Vagina (tissue), 2 donors: ENCODE measurements at regions not wholly inside any gene's neighbourhood (a gene's known extent, or its start where the extent isn't known, plus 50 kb on each side); places are given as distances from the start of the nearest gene placed in this dataset.

ENCODE experiments used
- DNase-seq, 2 donors: peaks; one replicate each; pipeline ENCODE4 v3.0.0-alpha.2; 2017; ENCODE audit errors: extremely low spot score in 2 of 2
- H3K27ac ChIP-seq: fragments of 200-600 bp; sonication (generic); one replicate; pipeline ENCODE4 v1.5.1; 2019
- H3K27me3 ChIP-seq: fragments of 200-600 bp; sonication (generic); one replicate; pipeline ENCODE4 v1.5.1; 2019
- H3K36me3 ChIP-seq, 2 donors: fragments of 200-600 bp; sonication (generic); one replicate each; pipeline ENCODE4 v1.5.1; 2017 to 2019
- H3K4me1 ChIP-seq: fragments of 200-600 bp; sonication (generic); one replicate; pipeline ENCODE4 v1.5.1; 2019
- H3K4me3 ChIP-seq, 2 donors: fragments of 200-600 bp; sonication (generic); 1 replicate in 1 of 2; 2 replicates in 1 of 2; pipeline ENCODE4 v1.5.1; 2016 to 2019
- H3K9me3 ChIP-seq: fragments of 200-600 bp; sonication (generic); one replicate; pipeline ENCODE4 v1.5.1; 2019
- POLR2A ChIP-seq, 2 donors: fragments of 450-650 bp; IDR thresholded peaks; one replicate each; pipeline ENCODE4 v1.6.1; 2017; ENCODE audit warnings: antibody characterized with exemption in 2 of 2, mild to moderate bottlenecking in 2 of 2, moderate library complexity in 2 of 2
- POLR2AphosphoS5 ChIP-seq, 2 donors: sonication (generic); formaldehyde crosslinking; IDR thresholded peaks; one replicate each; pipeline ENCODE4 v1.9.0; 2017; ENCODE audit warnings: antibody characterized with exemption in 2 of 2, mild to moderate bottlenecking in 2 of 2, low read depth in 1 of 2; ENCODE audit not compliant: insufficient read depth in 1 of 2
- intact Hi-C: fragments of 100-400 bp; cut with DNase I; formaldehyde crosslinking; loops from one replicate; pipeline ENCODE4 v1.15.1; 2023
- TF ChIP-seq, protein P1 (sequence below), 3 experiments: fragments of 450-650 bp in 2 of 3; fragments of 200-600 bp in 1 of 3; sonication (generic) in 1 of 3; IDR thresholded peaks; one replicate each; pipeline ENCODE4 v1.5.1; 2017 to 2019; ENCODE audit warnings: antibody characterized with exemption in 3 of 3, mild to moderate bottlenecking in 2 of 3, moderate library complexity in 2 of 3

- intact Hi-C loops, result no loop called here
- Histone ChIP-seq H3K36me3 (no peaks in the 10 kb centered on the region), H3K4me1 (no peaks in the 10 kb centered on the region), H3K27ac (no peak overlapping the region), H3K4me3 (no peak overlapping the region), H3K27me3 (no peaks in the 10 kb centered on the region), H3K9me3 (no peaks in the 10 kb centered on the region)
- TF ChIP-seq POLR2A (IDR thresholded peaks at IDR 0.05) (no peak), POLR2AphosphoS5 (IDR thresholded peaks at IDR 0.05; ENCODE audit: insufficient read depth in 1 of 2, low read depth in 1 of 2) (no peak)
- TF ChIP-seq, protein P1, sequence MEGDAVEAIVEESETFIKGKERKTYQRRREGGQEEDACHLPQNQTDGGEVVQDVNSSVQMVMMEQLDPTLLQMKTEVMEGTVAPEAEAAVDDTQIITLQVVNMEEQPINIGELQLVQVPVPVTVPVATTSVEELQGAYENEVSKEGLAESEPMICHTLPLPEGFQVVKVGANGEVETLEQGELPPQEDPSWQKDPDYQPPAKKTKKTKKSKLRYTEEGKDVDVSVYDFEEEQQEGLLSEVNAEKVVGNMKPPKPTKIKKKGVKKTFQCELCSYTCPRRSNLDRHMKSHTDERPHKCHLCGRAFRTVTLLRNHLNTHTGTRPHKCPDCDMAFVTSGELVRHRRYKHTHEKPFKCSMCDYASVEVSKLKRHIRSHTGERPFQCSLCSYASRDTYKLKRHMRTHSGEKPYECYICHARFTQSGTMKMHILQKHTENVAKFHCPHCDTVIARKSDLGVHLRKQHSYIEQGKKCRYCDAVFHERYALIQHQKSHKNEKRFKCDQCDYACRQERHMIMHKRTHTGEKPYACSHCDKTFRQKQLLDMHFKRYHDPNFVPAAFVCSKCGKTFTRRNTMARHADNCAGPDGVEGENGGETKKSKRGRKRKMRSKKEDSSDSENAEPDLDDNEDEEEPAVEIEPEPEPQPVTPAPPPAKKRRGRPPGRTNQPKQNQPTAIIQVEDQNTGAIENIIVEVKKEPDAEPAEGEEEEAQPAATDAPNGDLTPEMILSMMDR (IDR thresholded peaks at IDR 0.05), result no peak
- no peak for DNase-seq
Measured at GRCh38 chr1:194297094-194297493, 1110.7 kb upstream of the B3GALT2 start.

DNA sequence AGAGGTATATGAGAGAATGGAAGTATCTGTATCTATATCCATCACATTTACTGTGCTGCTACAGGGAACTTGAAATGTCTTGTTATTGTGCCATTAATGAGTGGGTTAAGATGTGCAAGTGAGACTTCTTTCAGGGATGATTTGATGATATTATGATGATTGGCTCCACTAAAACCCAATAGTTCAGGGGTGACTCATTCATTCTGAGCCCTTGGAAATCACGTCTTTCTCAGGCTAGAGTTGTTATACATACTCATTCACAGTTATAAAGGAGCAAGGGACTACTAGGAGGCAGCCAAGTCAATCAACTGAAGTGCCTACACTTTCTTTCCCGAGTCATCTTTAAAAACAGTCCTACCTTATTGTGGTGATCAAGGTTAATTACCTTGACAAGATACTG, 1109.8 kb upstream of the B3GALT2 start:
- intact Hi-C loops, result no loop called here
- no peak for DNase-seq
- Histone ChIP-seq H3K27me3 (no peaks in the 10 kb centered on the region), H3K9me3 (no peaks in the 10 kb centered on the region), H3K4me1 (no peaks in the 10 kb centered on the region), H3K36me3 (no peaks in the 10 kb centered on the region), H3K4me3 (no peak overlapping the region), H3K27ac (no peak overlapping the region)
- no peak for TF ChIP-seq POLR2AphosphoS5 (IDR thresholded peaks at IDR 0.05; ENCODE audit: insufficient read depth in 1 of 2, low read depth in 1 of 2)
- TF ChIP-seq, protein P1 (IDR thresholded peaks at IDR 0.05), result no peak
- TF ChIP-seq POLR2A (IDR thresholded peaks at IDR 0.05), result no peak

- no peak for DNase-seq
- H3K4me3 ChIP-seq, result no peak overlapping the region
- H3K27me3 ChIP-seq, result no peaks in the 10 kb centered on the region
- no peaks in the 10 kb centered on the region for H3K4me1 ChIP-seq
- no peaks in the 10 kb centered on the region for H3K36me3 ChIP-seq
- TF ChIP-seq, protein P1 (IDR thresholded peaks at IDR 0.05), result peak in 1 of 3 experiments; percentile 4
- no peak for TF ChIP-seq POLR2AphosphoS5 (IDR thresholded peaks at IDR 0.05; ENCODE audit: insufficient read depth in 1 of 2, low read depth in 1 of 2)
- intact Hi-C loops, result no loop called here
- no peaks in the 10 kb centered on the region for H3K9me3 ChIP-seq
- H3K27ac ChIP-seq, result no peak overlapping the region
Measured at GRCh38 chr1:194295685-194296084, 1109.3 kb upstream of the B3GALT2 start.

GRCh38 chr1:194293851-194294405, 1107.5 kb upstream of the B3GALT2 start:
- Histone ChIP-seq H3K36me3 (no peaks in the 10 kb centered on the region), H3K4me3 (no peak overlapping the region), H3K4me1 (no peaks in the 10 kb centered on the region), H3K27ac (no peak overlapping the region), H3K9me3 (no peaks in the 10 kb centered on the region), H3K27me3 (no peaks in the 10 kb centered on the region)
- intact Hi-C loops, result no loop called here
- no peak for TF ChIP-seq POLR2A (IDR thresholded peaks at IDR 0.05)
- TF ChIP-seq POLR2AphosphoS5 (IDR thresholded peaks at IDR 0.05; ENCODE audit: insufficient read depth in 1 of 2, low read depth in 1 of 2), result no peak
- DNase-seq, result no peak

- Histone ChIP-seq H3K27me3 (no peaks in the 10 kb centered on the region), H3K27ac (no peak overlapping the region), H3K4me3 (no peak overlapping the region), H3K9me3 (no peaks in the 10 kb centered on the region), H3K36me3 (no peaks in the 10 kb centered on the region), H3K4me1 (no peaks in the 10 kb centered on the region)
- TF ChIP-seq POLR2A (IDR thresholded peaks at IDR 0.05), result no peak
- TF ChIP-seq POLR2AphosphoS5 (IDR thresholded peaks at IDR 0.05; ENCODE audit: insufficient read depth in 1 of 2, low read depth in 1 of 2), result no peak
- TF ChIP-seq, protein P1 (IDR thresholded peaks at IDR 0.05), result no peak
- intact Hi-C loops, result no loop called here
- no peak for DNase-seq
Measured at GRCh38 chr1:194292966-194293365, 1106.6 kb upstream of the B3GALT2 start.
